Rectal smooth muscle tissue (tissue), 1 donor: ENCODE measurements at regions not wholly inside any gene's neighbourhood (a gene's known extent, or its start where the extent isn't known, plus 50 kb on each side); places are given as distances from the start of the nearest gene placed in this dataset.
"Not testable (repeated sequence)": the region's sequence is repeated elsewhere in the genome, so short reads cannot be mapped to it uniquely, and the experiment has no call there.

ENCODE experiments used
- H3K27ac ChIP-seq: one replicate; pipeline ENCODE4 v1.7.0; 2013; ENCODE audit warnings: low read depth, low read length, inconsistent platforms
- H3K27me3 ChIP-seq: one replicate; pipeline ENCODE4 v1.7.0; 2013; ENCODE audit warnings: low read length; ENCODE audit not compliant: control insufficient read depth, insufficient read depth
- H3K36me3 ChIP-seq: one replicate; pipeline ENCODE4 v1.7.0; 2013; ENCODE audit warnings: low read length; ENCODE audit not compliant: control insufficient read depth, insufficient read depth
- H3K4me1 ChIP-seq: one replicate; pipeline ENCODE4 v1.7.0; 2013; ENCODE audit warnings: low read length; ENCODE audit not compliant: control insufficient read depth, insufficient read depth
- H3K4me3 ChIP-seq: one replicate; pipeline ENCODE4 v1.7.0; 2013; ENCODE audit warnings: low read length
- H3K9ac ChIP-seq: one replicate; pipeline ENCODE4 v1.7.0; 2013; ENCODE audit warnings: low read length

DNA sequence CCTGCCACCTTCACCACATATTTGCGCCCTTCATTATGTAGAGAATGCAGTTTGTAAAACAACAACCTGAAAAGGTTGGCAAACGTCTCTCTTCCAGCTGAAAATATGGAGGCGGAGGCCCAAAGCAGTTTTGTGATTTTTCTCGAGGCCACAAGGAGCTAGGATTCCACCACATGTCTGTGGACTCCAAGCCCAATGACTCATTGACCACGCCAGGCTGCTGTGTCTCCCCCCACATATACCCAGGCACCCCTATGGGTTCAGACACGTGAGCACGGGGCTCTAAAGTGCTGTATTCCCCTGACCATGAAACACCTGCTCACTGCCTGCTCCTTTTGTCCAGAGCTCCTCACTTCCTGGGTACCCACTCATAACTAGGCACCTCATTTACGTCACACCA, 121.4 kb upstream of the CDH5 start:
- no peak overlapping the region for H3K27ac ChIP-seq
- no peaks in the 10 kb centered on the region for H3K27me3 ChIP-seq
- no peak overlapping the region for H3K9ac ChIP-seq
- no peak overlapping the region for H3K4me3 ChIP-seq
- H3K4me1 ChIP-seq, result peaks cover 4% of the 10 kb centered on the region
- H3K36me3 ChIP-seq, result no peaks in the 10 kb centered on the region

DNA sequence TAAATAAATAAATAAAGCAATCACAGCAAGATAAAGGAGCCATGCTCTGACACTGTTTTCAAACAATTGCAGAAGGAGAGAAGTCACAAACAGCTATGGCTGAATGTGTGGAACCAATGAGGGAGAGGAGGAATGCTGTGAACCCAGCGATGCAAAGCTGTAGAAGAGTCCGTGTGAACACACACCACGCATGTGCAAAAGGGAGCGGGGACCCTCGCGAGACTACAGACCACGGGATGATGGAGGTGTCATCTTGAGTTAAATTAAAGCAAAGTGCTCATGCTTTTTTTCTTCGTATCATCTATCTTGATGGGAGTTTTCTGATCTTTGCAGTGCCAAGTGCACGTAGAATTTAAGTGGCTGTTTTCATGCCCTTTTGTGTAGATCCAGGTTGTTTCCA, 123.8 kb upstream of the CDH5 start:
- no peaks in the 10 kb centered on the region for H3K36me3 ChIP-seq
- no peak overlapping the region for H3K4me3 ChIP-seq
- no peak overlapping the region for H3K9ac ChIP-seq
- H3K4me1 ChIP-seq, result no peaks in the 10 kb centered on the region
- no peaks in the 10 kb centered on the region for H3K27me3 ChIP-seq
- H3K27ac ChIP-seq, result no peak overlapping the region

DNA sequence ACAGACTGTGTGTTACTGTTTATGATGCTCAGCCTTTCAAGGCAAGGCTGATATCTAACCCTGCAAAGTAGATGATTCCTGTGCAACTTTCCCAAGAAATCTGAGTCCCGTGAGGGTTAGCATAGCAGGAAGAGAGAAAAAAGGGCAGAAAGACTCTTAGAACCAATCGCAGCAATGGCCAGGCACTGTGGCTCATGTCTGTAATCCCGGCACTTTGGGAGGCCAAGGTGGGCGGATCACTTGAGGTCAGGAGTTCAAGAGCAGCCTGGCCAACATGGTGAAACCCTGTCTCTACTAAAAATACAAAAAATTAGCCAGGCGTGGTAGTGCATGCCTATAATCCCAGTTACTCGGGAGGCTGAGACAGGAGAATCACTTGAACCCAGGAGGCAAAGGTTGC, 124.3 kb upstream of the CDH5 start:
- not testable (repeated sequence) for H3K4me1 ChIP-seq, H3K9ac ChIP-seq, H3K27ac ChIP-seq, H3K36me3 ChIP-seq, H3K4me3 ChIP-seq, H3K27me3 ChIP-seq

DNA sequence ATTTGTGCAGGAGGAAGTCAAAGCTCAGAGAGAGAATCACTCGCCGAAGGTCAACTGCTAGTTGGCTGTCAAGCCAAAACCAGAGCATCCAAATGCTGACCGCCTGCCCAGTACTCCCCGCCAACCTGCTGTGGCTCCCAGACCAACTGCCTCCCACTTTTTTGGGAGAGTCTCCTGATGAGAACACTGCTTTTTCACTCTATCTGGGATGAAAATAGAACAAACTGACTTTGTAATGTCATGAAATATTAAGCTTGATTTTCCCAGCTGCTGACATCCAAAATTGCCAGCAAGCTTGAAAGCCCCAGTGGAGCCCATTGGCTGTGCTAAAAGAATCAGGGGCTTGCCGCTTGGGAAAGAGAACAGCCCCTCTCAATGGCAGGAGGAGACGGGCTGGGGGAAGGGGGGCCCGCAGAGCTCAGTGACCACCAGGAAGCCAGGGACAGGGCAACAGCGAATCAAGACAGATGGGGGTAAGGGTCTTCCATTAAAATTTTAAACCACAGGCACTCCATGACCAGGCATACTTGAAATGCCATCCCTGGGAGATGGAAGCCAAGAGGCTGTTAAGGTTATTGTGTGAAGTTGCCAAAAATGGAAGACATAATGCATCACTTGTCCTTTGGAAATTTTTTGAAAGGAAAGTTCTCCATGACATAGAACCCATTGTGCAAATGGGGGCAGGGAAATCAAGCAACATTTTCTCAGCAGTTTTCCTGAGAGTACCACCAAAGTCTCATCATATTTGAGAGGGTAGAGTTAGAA, 125.7 kb upstream of the CDH5 start:
- no peak overlapping the region for H3K4me3 ChIP-seq
- H3K27ac ChIP-seq, result no peak overlapping the region
- H3K27me3 ChIP-seq, result no peaks in the 10 kb centered on the region
- H3K4me1 ChIP-seq, result no peaks in the 10 kb centered on the region
- no peak overlapping the region for H3K9ac ChIP-seq
- no peaks in the 10 kb centered on the region for H3K36me3 ChIP-seq

DNA sequence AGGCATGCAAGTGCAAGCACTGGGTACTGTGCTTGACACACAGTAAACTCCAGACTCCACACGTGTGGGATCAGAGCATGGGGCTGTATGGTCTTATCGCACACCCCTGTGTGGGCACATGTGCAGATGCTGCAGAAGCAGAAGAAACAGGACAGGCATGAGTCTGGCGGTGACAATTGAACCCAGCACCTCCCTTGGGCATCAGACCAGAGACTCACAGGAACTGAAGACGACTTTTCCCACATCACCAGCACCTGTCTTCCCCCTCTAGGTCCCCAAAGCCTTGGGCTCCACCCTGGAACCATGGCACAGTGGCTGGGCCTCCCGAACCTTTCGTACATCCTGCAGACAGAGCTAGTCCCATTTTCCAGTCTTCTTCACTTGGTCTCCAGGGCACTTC, 126.4 kb upstream of the CDH5 start:
- no peak overlapping the region for H3K9ac ChIP-seq

DNA sequence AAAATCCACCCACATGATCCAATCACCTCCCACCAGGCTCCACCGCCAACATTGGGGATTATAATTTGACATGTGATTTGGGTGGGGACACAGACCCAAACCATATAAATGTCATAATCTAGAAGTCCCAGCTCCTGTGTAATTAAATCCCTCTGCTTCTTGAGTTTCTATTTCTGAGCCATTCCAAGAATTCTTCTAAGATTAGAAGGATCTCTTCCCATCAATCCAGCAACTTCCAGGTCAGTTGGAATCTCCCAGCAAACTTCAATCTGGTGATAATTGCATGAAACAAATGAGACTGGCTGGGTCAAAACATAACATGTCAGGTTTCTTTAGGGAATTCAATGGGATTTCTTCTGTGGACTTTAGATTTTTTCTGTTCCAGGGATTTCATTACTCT, 127.8 kb upstream of the CDH5 start:
- H3K9ac ChIP-seq, result no peak overlapping the region
- no peak overlapping the region for H3K27ac ChIP-seq
- no peaks in the 10 kb centered on the region for H3K27me3 ChIP-seq
- H3K4me3 ChIP-seq, result no peak overlapping the region
- H3K4me1 ChIP-seq, result no peaks in the 10 kb centered on the region
- no peaks in the 10 kb centered on the region for H3K36me3 ChIP-seq

More for the DNA sequence above, 126.4 kb upstream of the CDH5 start:
- Histone ChIP-seq H3K27ac (no peak overlapping the region), H3K27me3 (no peaks in the 10 kb centered on the region), H3K4me1 (no peaks in the 10 kb centered on the region), H3K36me3 (no peaks in the 10 kb centered on the region), H3K4me3 (no peak overlapping the region)

DNA sequence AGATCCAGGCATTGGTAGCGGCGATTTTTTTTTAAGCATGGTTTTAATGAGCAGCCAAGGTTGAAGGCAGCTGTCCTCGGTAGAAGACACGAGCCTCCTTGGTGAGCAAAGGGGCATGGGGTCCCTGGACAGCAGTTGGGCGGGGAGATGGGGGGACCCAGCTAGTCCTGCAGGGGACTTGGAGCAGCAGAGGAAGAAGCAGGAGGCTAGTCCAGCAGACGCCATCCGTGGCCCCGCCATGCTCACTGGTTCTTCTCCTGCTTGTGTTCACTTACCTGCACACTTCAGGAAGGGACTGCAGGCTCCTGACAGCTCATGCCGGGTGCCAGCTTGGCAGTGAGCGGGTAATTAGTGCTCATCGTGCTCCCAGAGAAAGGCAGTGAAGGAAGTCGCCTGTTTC, 130.2 kb upstream of the CDH5 start:
- H3K27ac ChIP-seq, result no peak overlapping the region
- H3K4me3 ChIP-seq, result no peak overlapping the region
- H3K9ac ChIP-seq, result no peak overlapping the region
- H3K36me3 ChIP-seq, result no peaks in the 10 kb centered on the region
- H3K4me1 ChIP-seq, result no peaks in the 10 kb centered on the region
- no peaks in the 10 kb centered on the region for H3K27me3 ChIP-seq

DNA sequence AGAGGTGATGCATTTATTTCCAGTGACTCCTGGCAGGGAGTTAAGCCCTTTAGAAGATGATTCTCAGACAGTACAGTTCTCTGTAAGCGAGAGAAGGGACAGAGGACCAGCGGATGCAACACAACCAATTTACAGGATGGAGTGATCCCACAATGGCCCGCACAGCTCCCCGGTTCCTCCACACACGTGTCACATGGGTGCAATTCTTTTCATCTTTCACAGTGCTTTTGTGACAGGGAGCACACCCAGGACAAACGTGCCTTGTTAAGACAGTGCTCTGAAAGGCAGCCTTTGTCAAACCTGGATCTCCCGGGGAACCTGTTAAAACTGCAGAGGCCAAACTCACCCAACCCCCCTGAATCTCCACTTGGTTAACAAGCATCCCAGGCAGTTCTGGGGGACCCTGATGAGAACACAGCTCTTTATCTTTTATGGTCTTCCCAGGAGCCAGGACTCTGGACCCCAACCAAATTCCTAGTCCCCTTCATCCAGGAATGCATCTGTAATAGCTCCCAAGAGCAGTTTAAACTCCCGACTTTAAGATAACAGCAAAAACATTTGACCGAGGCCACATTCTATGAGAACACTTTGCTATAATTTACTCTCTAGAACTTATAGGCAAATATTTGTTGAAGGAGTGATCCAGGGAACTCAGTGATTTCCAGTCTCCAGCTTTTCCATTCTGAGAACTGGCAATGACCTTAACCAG, 134.9 kb upstream of the CDH5 start:
- no peak overlapping the region for H3K9ac ChIP-seq
- H3K27me3 ChIP-seq, result no peaks in the 10 kb centered on the region
- no peak overlapping the region for H3K27ac ChIP-seq
- H3K4me3 ChIP-seq, result no peak overlapping the region
- no peaks in the 10 kb centered on the region for H3K36me3 ChIP-seq
- no peaks in the 10 kb centered on the region for H3K4me1 ChIP-seq

DNA sequence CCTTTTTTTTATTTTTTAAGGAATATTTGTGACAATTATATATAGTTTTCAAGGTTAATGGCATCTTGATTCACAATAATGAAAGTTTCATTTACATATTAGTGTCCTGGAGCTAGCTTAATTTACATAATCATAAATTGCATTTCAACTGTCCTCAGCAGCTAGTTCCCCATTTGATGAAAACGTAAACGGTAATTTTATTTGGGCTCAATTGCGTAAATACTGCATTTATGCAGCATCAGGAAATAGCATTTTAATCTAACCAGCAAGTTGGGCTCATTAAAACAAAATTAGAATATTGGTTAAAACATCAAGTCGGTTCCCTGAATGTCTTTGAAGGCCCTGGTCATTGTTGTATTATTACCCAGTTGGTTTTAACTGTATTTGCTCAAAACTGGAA, 136.8 kb upstream of the CDH5 start:
- H3K27ac ChIP-seq, result no peak overlapping the region
- H3K4me3 ChIP-seq, result no peak overlapping the region
- H3K36me3 ChIP-seq, result no peaks in the 10 kb centered on the region
- H3K27me3 ChIP-seq, result no peaks in the 10 kb centered on the region
- no peaks in the 10 kb centered on the region for H3K4me1 ChIP-seq
- H3K9ac ChIP-seq, result no peak overlapping the region

DNA sequence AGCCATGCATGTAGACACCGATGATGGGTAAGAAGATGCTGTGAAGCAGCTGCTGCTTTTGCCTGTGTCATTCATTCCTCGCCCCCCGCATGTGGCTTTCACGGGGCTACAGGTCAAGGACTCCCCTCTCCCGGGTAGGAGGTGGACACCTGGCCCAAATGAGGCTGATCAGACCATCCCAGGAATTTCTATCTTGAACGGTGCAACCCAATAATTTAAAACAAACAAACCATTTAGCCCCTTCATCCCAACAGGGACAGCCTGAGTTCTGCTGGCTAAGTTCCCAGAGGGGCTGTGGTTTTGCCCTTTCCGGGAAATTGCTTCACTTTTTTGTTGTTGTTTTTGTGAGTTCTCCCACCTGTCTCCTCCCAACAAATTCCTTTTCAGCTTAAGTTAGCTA, 137.7 kb upstream of the CDH5 start:
- Histone ChIP-seq H3K27ac (no peak overlapping the region), H3K4me3 (no peak overlapping the region), H3K9ac (no peak overlapping the region), H3K36me3 (no peaks in the 10 kb centered on the region), H3K27me3 (no peaks in the 10 kb centered on the region), H3K4me1 (no peaks in the 10 kb centered on the region)

DNA sequence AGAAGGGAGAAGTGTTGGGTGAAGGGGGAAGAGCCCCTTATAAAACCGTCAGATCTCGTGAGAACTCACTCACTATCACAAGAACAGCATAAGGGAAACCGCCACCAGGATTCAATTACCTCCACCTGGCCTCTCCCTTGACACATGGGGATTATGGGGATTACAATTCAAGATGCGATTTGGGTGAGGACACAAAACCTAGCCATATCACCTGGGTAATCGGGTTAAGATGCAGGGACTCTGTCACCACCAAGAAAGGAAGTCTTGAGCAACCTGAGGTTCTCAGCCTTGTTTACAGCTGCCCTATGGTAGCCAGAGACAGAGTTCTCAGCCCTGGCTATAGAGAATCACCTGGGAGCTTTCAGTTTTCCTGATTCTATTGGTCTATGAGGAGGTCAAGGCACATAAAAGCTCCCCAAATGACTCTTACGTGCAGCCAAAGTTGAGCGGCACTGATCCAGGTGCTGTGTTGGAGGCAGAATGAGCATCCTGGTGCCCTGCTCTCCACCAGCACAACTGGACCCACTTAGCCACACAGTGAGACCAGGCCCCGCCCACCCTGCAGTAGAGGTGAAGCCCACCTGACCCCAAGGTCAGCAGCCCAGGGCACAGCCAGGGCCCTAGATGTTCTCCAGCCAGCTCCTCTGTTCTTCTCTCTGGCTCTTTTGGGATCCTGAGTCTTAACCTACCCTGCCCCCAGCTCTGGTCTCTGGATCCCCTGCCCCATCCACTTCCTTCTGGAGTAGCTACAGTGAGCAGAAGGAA, 138.5 kb upstream of the CDH5 start:
- Histone ChIP-seq H3K4me1 (no peaks in the 10 kb centered on the region), H3K27me3 (no peaks in the 10 kb centered on the region), H3K4me3 (no peak overlapping the region), H3K9ac (no peak overlapping the region), H3K36me3 (no peaks in the 10 kb centered on the region), H3K27ac (no peak overlapping the region)

DNA sequence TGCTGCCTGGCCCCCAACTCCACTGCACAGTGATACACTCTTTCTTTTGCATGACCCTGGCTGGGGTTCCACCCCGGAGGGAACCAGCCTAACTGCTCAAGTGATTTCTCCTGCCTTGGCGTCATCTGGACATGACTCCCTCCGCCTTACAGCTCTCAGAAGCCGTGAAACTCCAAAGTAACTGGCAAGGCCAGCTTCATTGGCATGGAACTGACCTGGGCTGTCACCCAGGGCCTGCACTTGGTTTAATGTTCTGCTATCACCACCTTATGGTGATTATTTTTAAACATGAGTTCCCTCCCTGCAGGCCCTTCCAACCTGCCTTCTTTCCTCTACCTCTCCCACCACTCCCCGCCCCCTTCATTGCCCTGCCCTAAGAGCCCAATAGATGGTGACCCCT, 139.7 kb upstream of the CDH5 start:
- Histone ChIP-seq H3K27me3 (no peaks in the 10 kb centered on the region), H3K4me1 (no peaks in the 10 kb centered on the region), H3K27ac (no peak overlapping the region), H3K4me3 (no peak overlapping the region), H3K36me3 (no peaks in the 10 kb centered on the region), H3K9ac (no peak overlapping the region)
